ENCODE measurements at regions not wholly inside any gene's neighbourhood (a gene's known extent, or its start where the extent isn't known, plus 50 kb on each side); places are given as distances from the start of the nearest gene placed in this dataset.
"Not testable (repeated sequence)": the region's sequence is repeated elsewhere in the genome, so short reads cannot be mapped to it uniquely, and the experiment has no call there.

DNA sequence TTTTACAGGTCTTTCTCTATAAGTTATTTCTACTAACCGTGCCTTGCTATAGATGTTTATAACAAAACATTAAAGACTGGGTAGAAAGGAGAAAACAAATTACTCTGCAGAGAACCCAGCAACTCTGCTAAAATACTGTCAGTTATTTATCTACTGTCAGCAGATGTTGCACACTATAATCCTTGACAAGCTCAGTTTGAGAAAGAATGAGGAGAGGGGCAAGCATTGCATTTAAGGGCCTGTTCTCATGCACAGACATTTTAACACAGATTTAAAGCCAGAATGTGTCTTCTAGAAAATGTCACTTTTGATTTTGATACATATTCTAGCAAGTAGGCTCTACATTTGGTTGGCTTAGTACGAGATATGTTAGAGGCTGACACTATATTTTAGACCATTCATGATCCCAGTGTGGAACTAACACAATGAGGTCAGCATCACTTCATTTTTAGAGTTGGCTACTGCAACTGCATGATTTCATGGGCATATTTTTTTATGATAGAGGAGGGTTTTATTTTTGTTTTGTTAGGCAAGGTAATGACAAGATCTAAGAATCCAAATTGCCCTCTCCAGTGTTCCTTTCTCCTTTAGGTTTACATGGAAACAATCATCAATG, 516.4 kb downstream of the ZEB2 start:
- DNase-seq, result no peak

DNA sequence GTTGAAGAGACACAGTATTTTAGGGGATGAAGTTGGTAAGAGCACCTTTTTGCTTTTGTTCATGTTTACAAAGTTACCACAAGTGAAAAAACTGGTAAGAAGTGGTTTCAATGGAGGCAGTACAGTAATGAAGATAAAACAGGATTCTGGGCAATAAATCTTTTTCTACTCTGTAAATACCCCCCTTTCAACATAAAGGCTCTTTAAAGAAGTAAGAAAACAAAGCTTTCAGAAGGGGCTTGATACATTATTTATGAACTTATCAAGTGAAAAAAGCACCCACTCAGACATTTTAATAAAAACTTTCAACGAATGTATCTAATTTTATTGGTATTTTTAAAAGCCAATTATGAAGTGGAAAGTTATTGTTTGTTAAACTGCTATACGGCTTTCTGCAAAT, 522.9 kb downstream of the ZEB2 start:
- no peak for DNase-seq

GRCh38 chr2:143994961-143995360, 525.0 kb downstream of the ZEB2 start:
- DNase-seq, result no peak

DNA sequence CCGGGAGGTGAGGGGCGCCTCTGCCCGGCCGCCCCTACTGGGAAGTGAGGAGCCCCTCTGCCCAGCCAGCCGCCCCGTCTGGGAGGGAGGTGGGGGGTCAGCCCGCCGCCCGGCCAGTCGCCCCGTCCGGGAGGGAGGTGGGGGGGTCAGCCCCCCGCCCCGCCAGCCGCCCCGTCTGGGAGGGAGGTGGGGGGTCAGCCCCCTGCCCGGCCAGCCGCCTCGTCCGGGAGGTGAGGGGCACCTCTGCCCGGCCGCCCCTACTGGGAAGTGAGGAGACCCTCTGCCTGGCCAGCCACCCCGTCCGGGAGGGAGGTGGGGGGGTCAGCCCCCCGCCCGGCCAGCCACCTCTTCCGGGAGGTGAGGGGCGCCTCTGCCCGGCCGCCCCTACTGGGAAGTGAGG, 528.3 kb downstream of the ZEB2 start:
- DNase-seq, result not testable (repeated sequence)

GRCh38 chr2:143988082-143988481, 531.8 kb downstream of the ZEB2 start:
- DNase-seq, result no peak

DNA sequence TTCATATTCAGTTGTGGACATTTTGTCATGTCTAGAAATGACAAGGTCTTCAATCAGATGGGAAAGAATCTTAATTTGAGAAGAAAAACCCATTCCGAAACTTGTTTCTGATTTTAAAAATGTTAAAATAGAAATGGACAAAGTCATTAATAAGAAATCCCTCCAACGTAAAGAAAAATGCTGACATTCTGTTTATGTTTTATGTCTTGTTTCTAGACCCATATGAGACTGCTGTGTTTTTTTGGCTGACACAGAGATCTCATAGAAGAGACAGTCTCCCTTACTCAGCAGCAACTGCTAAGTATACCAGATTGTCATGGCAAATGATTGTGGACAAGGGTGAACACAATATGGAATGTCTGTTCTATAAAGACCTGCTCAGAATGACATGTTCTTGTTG, 538.5 kb downstream of the ZEB2 start:
- no peak for DNase-seq

DNA sequence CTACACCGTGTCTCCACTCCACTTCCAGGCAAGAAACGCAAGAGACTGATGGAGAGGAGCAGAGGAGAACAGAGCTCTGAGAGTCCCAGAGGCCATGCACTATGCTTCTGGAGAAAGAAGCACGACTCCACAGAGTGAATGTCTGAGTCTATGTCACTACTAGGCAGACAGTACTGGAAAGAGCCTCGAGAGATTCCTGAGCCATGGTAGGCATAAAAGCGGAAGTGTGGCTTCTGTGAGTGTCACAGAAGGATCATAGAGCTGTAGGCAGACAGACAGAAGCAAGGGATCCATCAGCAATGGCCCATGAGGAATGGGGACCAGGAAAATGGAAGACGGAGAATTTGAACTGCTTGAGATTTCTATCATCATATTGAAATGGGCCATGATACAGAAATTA, 542.6 kb downstream of the ZEB2 start:
- no peak for DNase-seq

- DNase-seq, result no peak
These were observed 544.7 kb downstream of the ZEB2 start for GRCh38 chr2:143975216-143975615.

DNA sequence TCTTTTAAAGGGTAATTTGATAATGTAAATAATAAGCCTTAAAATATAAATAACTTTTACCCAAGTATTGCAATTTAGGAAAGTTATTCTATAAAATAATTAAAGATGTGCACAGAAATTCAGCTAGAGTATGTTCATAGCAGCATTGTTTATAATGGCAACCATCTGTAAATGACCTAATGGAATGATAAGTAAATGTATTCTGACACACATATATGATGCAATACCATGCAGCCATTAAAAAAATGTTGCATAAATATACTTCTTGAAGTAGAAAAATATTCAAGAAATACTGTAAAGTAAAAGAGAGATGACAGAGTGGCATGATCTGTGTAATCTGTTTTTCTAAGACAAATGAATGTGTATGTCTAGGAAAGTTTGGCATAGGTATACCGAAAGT, 545.7 kb downstream of the ZEB2 start:
- no peak for DNase-seq

DNA sequence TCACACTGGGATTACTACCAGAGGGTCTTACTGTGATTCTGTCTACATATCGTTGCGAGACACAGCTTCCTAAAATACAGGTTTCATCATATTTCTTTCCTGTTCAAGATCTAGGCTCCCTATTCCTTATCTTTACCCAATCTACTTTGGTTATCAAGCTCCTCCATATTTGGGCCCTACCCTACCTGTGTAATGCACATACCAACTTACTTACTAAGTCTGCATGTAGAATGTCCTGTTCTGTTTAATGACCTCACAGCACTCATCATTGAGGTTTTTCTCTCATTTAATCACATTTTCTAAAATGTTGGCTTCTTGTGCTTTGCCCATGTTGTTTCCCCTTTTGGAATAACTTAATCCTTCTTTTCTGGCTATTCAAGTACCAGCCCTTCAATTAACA, 551.1 kb downstream of the ZEB2 start:
- no peak for DNase-seq

- DNase-seq, result no peak
These were observed 551.6 kb downstream of the ZEB2 start for GRCh38 chr2:143968360-143968759.

DNA sequence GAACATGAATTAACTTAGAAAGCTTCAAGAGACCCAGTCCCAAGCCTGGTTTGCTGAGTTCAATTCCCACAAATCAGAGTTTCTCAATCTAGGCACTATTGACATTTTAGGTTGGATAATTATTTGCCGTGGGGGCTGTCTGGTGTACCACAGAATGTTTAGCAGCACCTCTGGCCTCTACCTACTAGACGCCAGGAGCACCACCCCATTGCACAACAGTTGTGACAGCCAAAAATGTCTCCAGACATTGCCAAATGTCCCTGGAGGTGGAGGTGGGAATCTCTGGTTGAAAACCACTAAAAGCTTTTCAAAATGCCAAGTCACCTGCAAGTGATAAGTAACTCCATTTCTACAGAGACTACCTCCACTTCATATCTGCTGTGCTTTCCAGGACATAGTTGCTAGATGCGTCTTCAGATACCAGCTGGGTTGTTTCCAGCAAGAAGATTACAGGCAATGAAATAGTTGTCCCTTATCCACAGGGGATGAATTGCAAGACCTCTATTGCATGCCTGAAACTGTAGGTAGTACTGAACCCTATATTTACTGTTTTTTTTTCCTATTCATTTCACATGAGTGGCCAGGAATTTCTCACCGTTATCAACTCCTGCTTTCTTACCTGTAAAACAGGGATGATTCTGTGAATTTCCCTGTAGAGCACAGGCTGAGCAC, 554.3 kb downstream of the ZEB2 start:
- no peak for DNase-seq

DNA sequence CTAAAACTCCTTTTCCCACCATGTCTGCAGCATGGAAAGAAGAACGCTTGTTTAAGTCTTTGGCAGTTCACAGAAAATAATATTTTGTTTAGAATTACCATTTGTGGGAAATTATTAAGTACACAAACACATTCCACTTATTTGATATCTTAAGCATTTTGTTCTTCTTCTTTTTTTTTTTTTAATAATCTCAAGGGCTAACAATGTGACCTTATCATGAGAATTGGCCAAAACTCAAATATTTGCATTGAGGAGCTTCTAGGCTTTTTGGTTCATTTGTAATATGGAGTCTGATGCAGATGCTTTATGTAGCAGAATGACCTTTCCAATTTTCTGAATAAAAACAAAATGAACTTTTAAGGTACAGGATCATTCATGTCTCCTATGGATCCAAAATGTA, 555.0 kb downstream of the ZEB2 start:
- DNase-seq, result no peak

GRCh38 chr2:143960177-143960576, 559.7 kb downstream of the ZEB2 start:
- DNase-seq, result no peak

DNA sequence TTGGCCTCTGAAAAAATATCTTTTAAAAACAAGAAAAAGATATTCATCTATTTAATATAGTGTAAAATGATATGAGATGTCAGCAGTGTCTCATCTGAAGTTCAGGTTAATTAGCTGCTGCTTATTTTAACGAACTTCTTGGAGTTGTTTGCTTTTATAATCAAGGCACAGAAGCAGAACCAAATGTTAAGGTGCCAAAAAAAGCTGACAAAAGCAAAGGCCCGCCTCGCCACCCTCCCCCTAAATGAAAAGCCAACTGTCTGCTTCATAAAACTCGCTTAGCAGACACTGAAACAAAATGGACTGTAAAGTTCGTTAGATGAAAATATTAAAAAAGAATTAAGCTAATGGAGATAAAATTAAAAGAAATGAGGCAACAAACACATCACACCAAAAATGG, 562.6 kb downstream of the ZEB2 start:
- no peak for DNase-seq

DNA sequence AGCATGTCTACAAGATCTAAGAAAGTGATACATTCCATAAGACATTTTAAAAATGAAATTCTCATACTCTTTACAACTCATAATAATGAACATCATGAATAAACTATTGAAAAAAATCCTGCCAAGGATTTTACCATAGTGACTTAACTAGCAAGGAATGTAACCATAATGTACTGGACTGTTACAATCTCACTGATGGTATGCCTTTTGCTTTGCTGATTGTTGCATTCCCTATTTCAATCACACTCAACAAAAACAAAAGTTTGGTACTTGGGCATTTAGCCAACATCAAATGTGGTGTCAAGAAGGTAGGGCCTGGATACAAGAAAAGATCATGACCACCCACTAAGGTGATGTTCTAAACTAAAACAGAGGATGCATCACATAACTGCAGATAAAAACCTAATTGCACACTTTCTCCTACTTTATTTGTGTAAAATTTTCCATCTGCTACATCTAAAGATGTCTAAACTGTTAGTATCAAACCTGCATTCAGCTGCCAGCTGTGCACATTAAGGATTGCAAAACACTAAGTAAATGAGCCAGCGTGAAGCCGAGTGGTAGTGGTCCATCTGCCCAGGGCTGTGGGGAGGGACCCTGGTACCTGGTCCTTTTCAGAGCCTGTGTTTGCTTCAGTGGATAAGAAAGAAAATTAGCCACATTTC, 564.4 kb downstream of the ZEB2 start:
- no peak for DNase-seq

- DNase-seq, result no peak
These were observed 565.1 kb downstream of the ZEB2 start for GRCh38 chr2:143954844-143955243.

DNA sequence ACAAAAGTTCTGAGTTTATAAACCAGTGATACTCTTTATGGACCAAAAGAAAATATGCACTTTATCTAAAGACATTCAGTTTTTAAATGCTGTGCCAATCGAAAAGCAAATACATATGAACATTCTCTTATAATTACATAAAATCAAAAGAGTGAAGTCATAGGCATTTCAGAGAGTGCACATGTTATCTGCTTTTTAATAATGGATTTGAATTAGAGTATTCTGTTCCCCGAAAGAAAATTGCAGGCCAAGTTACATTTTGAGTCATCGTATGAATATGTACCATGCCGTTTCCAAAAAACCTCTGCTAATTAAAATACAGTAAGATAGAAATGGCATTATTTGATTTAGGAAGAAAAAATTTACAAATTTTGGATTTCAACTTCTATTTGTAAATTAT, 565.7 kb downstream of the ZEB2 start:
- DNase-seq, result no peak

GRCh38 chr2:143953451-143954030, 566.4 kb downstream of the ZEB2 start:
- DNase-seq, result no peak

DNA sequence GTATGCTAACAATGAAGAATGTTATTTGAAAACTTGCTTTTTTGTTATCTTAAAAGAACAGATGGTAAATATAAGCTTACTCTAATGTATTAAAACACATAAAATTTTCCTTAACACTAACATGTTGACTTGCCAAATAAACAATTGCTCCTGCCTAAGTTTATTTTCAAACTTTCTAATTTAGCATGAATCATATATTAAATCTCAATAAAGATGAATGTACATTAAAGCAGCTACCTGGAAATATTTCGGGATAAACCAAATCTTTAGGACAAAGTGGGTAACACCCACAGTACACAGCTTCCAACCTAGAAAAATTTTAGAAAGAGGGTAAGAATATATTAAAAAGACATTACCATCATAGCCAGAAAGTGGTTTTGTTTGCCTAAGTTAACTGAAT, 567.4 kb downstream of the ZEB2 start:
- no peak for DNase-seq

DNA sequence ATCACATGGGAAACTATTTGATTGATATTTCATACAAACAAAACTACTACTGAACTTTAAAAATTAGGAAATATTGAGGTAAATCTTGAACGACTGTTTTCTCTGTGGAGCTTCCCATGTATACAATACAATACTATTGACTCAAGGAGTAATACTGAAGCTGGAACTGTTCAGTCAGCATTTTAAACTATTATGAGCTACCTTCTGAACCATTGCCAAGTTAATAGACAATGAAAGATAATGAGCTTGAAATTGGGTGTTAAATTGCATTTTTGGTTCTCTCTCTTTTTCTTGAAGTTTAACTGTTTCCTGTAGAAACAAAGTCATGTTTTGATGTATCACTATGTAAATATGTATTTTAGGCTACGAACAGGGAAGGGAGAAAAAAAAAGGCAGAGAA, 569.2 kb downstream of the ZEB2 start:
- no peak for DNase-seq

DNA sequence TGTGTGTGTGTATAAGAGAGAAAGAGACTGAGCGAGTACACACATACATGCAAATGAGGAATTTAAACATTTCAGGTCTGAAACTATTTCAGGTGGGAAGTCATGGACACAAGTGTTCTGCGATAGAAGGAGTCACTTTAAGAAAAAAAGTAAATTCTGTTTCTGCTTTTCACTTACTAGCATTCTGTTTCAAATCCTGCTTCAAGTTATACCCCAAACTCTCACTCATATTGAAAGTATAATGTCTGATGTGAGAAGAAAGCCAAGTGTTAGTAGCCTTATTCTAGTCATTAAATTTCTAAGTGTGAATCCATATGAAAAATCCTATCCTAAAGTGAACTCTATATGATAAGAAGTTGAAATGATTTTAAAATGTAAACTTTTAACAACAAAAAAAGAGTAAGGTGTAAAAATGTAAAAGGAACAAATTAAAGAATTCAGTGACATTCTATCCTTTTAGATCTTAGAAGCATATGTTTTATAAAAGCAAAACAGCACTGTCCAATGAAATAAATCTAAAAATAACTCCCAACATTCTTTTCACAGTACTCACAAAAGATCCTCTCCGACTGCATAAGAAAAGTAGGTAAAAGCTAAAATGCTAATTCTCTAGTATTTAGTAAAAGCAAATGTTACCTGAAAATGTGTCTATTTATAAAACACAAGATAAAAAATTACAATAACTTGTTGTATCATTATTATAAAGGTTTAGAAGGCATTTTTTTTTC, 570.6 kb downstream of the ZEB2 start:
- DNase-seq, result no peak

DNA sequence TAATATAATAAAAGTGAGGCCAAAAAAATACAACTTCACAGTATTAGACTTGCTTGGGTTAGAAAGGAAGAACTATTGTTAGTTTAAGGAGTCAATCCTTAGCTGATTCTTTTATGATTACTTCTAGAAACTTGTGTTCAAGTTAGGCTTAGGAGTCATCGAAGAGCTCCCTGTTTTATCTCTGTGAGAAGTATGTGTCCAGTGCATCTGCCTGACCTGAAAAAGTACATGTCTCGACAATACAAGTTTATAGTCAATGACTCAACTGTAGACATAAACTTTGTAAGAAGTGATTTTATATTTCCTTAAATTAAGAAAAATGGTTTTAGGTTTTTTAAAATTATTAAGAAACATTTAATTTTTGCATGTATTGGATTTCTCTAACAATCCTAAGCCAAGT, 571.2 kb downstream of the ZEB2 start:
- no peak for DNase-seq

Measured in stimulated activated CD4-positive, alpha-beta T cell treated with anti-CD3 and anti-CD28 coated beads, Interleukin-2, amount 100 ng/mL, for 48 hours (primary cell).